ENCODE measurements at regions not wholly inside any gene's neighbourhood (a gene's known extent, or its start where the extent isn't known, plus 50 kb on each side); places are given as distances from the start of the nearest gene placed in this dataset.

DNA sequence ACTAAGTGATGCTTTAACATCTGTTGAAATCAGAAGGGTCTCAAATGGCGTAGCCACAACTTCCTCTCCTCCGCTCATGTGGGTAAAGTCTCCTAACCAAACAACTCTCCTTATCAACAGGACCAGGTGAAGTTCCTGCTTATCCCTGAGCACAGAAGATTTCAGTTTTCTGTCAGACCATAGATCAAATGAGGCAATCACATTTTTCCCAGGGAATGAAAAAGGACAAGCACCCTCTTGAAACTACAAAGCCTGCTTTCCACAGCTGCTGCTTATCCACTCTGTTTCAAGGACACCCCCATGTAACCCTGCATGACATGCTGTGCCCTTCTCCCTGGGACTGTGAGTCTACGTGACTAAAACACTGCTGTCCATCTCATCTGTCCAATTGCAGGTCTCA, 788.3 kb upstream of the SLITRK5 start:
- TF ChIP-seq, protein P1, sequence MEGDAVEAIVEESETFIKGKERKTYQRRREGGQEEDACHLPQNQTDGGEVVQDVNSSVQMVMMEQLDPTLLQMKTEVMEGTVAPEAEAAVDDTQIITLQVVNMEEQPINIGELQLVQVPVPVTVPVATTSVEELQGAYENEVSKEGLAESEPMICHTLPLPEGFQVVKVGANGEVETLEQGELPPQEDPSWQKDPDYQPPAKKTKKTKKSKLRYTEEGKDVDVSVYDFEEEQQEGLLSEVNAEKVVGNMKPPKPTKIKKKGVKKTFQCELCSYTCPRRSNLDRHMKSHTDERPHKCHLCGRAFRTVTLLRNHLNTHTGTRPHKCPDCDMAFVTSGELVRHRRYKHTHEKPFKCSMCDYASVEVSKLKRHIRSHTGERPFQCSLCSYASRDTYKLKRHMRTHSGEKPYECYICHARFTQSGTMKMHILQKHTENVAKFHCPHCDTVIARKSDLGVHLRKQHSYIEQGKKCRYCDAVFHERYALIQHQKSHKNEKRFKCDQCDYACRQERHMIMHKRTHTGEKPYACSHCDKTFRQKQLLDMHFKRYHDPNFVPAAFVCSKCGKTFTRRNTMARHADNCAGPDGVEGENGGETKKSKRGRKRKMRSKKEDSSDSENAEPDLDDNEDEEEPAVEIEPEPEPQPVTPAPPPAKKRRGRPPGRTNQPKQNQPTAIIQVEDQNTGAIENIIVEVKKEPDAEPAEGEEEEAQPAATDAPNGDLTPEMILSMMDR (conservative IDR thresholded peaks at IDR 0.05), result no peak
- TF ChIP-seq ZFX (IDR thresholded peaks at IDR 0.05), result no peak
